Right lobe of liver (tissue), 6 donors: ENCODE measurements at regions not wholly inside any gene's neighbourhood (a gene's known extent, or its start where the extent isn't known, plus 50 kb on each side); places are given as distances from the start of the nearest gene placed in this dataset.
"Not testable (repeated sequence)": the region's sequence is repeated elsewhere in the genome, so short reads cannot be mapped to it uniquely, and the experiment has no call there.

Experiments used
- ATAC-seq, 4 donors: fragments of 200-7000 bp; cut with Tn5 transposase; one replicate each; pipeline ENCODE4 v1.9.1; 2020; ENCODE audit warnings: mild to moderate bottlenecking in 4 of 4, moderate library complexity in 4 of 4
- DNase-seq, 3 donors: peaks; one replicate each; pipeline ENCODE4 v3.0.0-alpha.2; 2020
- H3K27ac ChIP-seq, 3 donors: fragments of 200-600 bp; one replicate each; pipeline ENCODE4 v1.8.0; 2022
- H3K27me3 ChIP-seq, 2 donors: fragments of 200-600 bp; one replicate each; pipeline ENCODE4 v1.8.0; 2022
- H3K36me3 ChIP-seq, 4 donors: fragments of 200-600 bp; sonication (generic) in 1 of 4; one replicate each; pipeline versions ENCODE4 v1.5.1 to v1.8.0; 2017 to 2022; ENCODE audit warnings: control low read depth in 1 of 4
- H3K4me1 ChIP-seq, 4 donors: fragments of 200-600 bp; sonication (generic) in 1 of 4; one replicate each; pipeline versions ENCODE4 v1.5.1 to v1.8.0; 2017 to 2022; ENCODE audit warnings: control low read depth in 1 of 4
- H3K4me3 ChIP-seq, 3 donors: fragments of 200-600 bp; one replicate each; pipeline ENCODE4 v1.8.0; 2022
- H3K9me3 ChIP-seq, 4 donors: fragments of 200-600 bp; sonication (generic) in 1 of 4; one replicate each; pipeline versions ENCODE4 v1.5.1 to v1.8.0; 2017 to 2022; ENCODE audit warnings: control low read depth in 1 of 4
- CTCF ChIP-seq, 4 donors: fragments of 200-600 bp in 3 of 4; fragments of 450-650 bp in 1 of 4; IDR thresholded peaks; one replicate each; pipeline versions ENCODE4 v1.5.1 to v1.8.0; 2016 to 2022; ENCODE audit warnings: antibody characterized with exemption in 4 of 4, mild to moderate bottlenecking in 2 of 4
- POLR2A ChIP-seq: fragments of 450-650 bp; IDR thresholded peaks from one replicate; pipeline ENCODE4 v1.6.1; 2017; ENCODE audit warnings: antibody characterized with exemption, mild to moderate bottlenecking
- WGBS: methylation state at CpG from one replicate; pipeline ENCODE4 v1.1.6; 2018; ENCODE audit warnings: low coverage, low lambda C conversion rate; ENCODE audit not compliant: insufficient coverage; ENCODE audit errors: missing lambda C conversion rate; 5-methylcytosine and 5-hydroxymethylcytosine counted together
- intact Hi-C, 2 donors: fragments of 100-400 bp; cut with DNase I; formaldehyde crosslinking; loops; one replicate each; pipeline versions ENCODE4 v1.11.2 to v1.14.1; 2022
- donor health status: DM: no; HTN: yes; CAD: no.
- donor health status: DM: no; HTN: no; CAD: no.
- donor health status: DM: no; HTN: no; CAD: no.
- donor health status: DM: no; HTN: yes; CAD: no.
- donor health status: DM: no; HTN: yes; CAD: no.

GRCh38 chr5:29208024-29208423 lies 1985.5 kb upstream of the CDH6 start:
- Histone ChIP-seq H3K27me3 (no peaks in the 10 kb centered on the region), H3K4me3 (no peak overlapping the region), H3K9me3 (no peaks in the 10 kb centered on the region), H3K36me3 (no peaks in the 10 kb centered on the region), H3K27ac (no peak overlapping the region), H3K4me1 (no peaks in the 10 kb centered on the region)
- DNase-seq: no peak
- no peak for ATAC-seq
- intact Hi-C loops: no loop called here
- TF ChIP-seq POLR2A (no peak), CTCF (IDR thresholded peaks at IDR 0.05) (no peak)

GRCh38 chr5:29203049-29203448 lies 1990.4 kb upstream of the CDH6 start:
- Histone ChIP-seq H3K9me3 (no peaks in the 10 kb centered on the region), H3K27ac (no peak overlapping the region), H3K4me3 (no peak overlapping the region), H3K36me3 (no peaks in the 10 kb centered on the region), H3K27me3 (no peaks in the 10 kb centered on the region), H3K4me1 (no peaks in the 10 kb centered on the region)
- ATAC-seq (no peak), DNase-seq (no peak)
- TF ChIP-seq CTCF (IDR thresholded peaks at IDR 0.05): no peak
- no peak for TF ChIP-seq POLR2A
- intact Hi-C loops: no loop called here

- Histone ChIP-seq H3K9me3 (no peaks in the 10 kb centered on the region), H3K36me3 (no peaks in the 10 kb centered on the region), H3K27ac (no peak overlapping the region), H3K4me3 (no peak overlapping the region), H3K27me3 (no peaks in the 10 kb centered on the region), H3K4me1 (no peaks in the 10 kb centered on the region)
- intact Hi-C loops: no loop called here
- WGBS: 51% methylated on average over 2 of the region's 2 CpGs
- no peak for TF ChIP-seq POLR2A
- TF ChIP-seq CTCF (IDR thresholded peaks at IDR 0.05): no peak
- DNase-seq (no peak), ATAC-seq (no peak)
Measured at GRCh38 chr5:29197631-29198454, 1995.6 kb upstream of the CDH6 start.

GRCh38 chr5:29193972-29194371 lies 1999.5 kb upstream of the CDH6 start:
- TF ChIP-seq CTCF (IDR thresholded peaks at IDR 0.05): no peak
- TF ChIP-seq POLR2A: no peak
- DNase-seq (no peak), ATAC-seq (no peak)
- 33% methylated on average over 1 of the region's 1 CpG for WGBS
- Histone ChIP-seq H3K36me3 (no peaks in the 10 kb centered on the region), H3K9me3 (no peaks in the 10 kb centered on the region), H3K27me3 (no peaks in the 10 kb centered on the region), H3K27ac (no peak overlapping the region), H3K4me1 (no peaks in the 10 kb centered on the region), H3K4me3 (no peak overlapping the region)
- intact Hi-C loops: no loop called here

- H3K4me1 ChIP-seq, H3K36me3 ChIP-seq, H3K27ac ChIP-seq, H3K27me3 ChIP-seq, intact Hi-C loops, DNase-seq, H3K9me3 ChIP-seq, H3K4me3 ChIP-seq, ATAC-seq: not testable (repeated sequence)
- 75% methylated on average over 8 of the region's 28 CpGs for WGBS
Measured at GRCh38 chr5:29191269-29192048, 2002.0 kb upstream of the CDH6 start.

- ATAC-seq, intact Hi-C loops, H3K27me3 ChIP-seq: not testable (repeated sequence)
Measured at GRCh38 chr5:29190398-29190797, 2003.1 kb upstream of the CDH6 start.

GRCh38 chr5:29186380-29186779 lies 2007.1 kb upstream of the CDH6 start:
- H3K4me1 ChIP-seq, H3K4me3 ChIP-seq, ATAC-seq, intact Hi-C loops, H3K27ac ChIP-seq, H3K36me3 ChIP-seq, H3K27me3 ChIP-seq, DNase-seq, H3K9me3 ChIP-seq: not testable (repeated sequence)
- WGBS: 87% methylated on average over 4 of the region's 5 CpGs

More at GRCh38 chr5:29190398-29190797, 2003.1 kb upstream of the CDH6 start:
- WGBS: 50% methylated on average over 1 of the region's 1 CpG
- H3K4me1 ChIP-seq, H3K36me3 ChIP-seq, H3K27ac ChIP-seq, H3K9me3 ChIP-seq, DNase-seq, H3K4me3 ChIP-seq: not testable (repeated sequence)
